A549 (cell line): ENCODE measurements at regions not wholly inside any gene's neighbourhood (a gene's known extent, or its start where the extent isn't known, plus 50 kb on each side); places are given as distances from the start of the nearest gene placed in this dataset.

ENCODE experiments used
- CBX2 ChIP-seq: fragments of 200-600 bp; sonication (generic); IDR thresholded peaks from 2 replicates; pipeline ENCODE4 v1.6.1; 2016; ENCODE audit warnings: low read depth, mild to moderate bottlenecking, borderline replicate concordance
- CTCF ChIP-seq: fragments of >200 bp; sonication (Bioruptor Twin); formaldehyde crosslinking; IDR thresholded peaks from 3 replicates; pipeline ENCODE4 v1.5.1; 2016
- HES2 ChIP-seq: fragments of >200 bp; sonication (Bioruptor Twin); formaldehyde crosslinking; IDR thresholded peaks from 2 replicates; pipeline ENCODE4 v1.6.1; 2016
- NR3C1 ChIP-seq: fragments of >200 bp; sonication (Bioruptor Twin); formaldehyde crosslinking; IDR thresholded peaks from 3 replicates; pipeline ENCODE4 v1.6.1; 2017
- RFX5 ChIP-seq: fragments of 450-650 bp; IDR thresholded peaks from 2 replicates; pipeline ENCODE4 v1.7.1; 2014; ENCODE audit warnings: antibody characterized with exemption, mild to moderate bottlenecking, moderate library complexity
- ZFP36 ChIP-seq: fragments of 450-650 bp; IDR thresholded peaks from 2 replicates; pipeline ENCODE4 v1.6.1; 2014; ENCODE audit warnings: borderline replicate concordance; ENCODE audit not compliant: partially characterized antibody
- ZNF302 ChIP-seq: fragments of 250-450 bp; sonication (Bioruptor Pico); IDR thresholded peaks from 2 replicates; pipeline ENCODE4 v1.9.0; 2021; ENCODE audit warnings: inconsistent platforms, mild to moderate bottlenecking, moderate library complexity
- TF ChIP-seq, protein P1 (sequence below): fragments of >200 bp; sonication (Bioruptor Twin); formaldehyde crosslinking; IDR thresholded peaks from 3 replicates; pipeline ENCODE4 v1.6.1; 2016

DNA sequence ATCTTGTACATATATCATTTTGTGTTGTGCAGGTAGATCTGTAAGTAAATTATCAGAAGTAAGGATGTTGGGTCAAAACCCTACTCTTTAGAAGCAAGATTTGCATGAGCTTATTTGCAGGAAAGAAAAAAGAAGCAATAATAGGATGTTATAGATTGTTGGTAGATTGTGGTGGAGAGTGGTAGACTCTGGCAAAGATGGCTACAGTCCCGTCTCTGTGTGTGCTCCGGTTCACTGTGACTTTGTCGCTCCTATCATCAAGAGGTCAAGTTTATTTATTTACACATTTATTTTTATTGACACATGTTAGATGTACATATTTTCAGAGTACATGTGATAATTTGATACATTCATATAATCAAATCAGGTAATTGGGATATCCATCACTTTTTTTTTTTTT is 81.0 kb upstream of the NDUFV2 start:
- no peak for TF ChIP-seq NR3C1
- TF ChIP-seq CTCF: no peak
- no peak for TF ChIP-seq ZNF302
- no peak for TF ChIP-seq HES2
- TF ChIP-seq CBX2: no peak
- TF ChIP-seq, protein P1, sequence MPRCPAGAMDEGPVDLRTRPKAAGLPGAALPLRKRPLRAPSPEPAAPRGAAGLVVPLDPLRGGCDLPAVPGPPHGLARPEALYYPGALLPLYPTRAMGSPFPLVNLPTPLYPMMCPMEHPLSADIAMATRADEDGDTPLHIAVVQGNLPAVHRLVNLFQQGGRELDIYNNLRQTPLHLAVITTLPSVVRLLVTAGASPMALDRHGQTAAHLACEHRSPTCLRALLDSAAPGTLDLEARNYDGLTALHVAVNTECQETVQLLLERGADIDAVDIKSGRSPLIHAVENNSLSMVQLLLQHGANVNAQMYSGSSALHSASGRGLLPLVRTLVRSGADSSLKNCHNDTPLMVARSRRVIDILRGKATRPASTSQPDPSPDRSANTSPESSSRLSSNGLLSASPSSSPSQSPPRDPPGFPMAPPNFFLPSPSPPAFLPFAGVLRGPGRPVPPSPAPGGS: no peak
- TF ChIP-seq RFX5: no peak
- TF ChIP-seq ZFP36: no peak
